Fibroblast of skin of scalp (primary cell): ENCODE measurements at regions not wholly inside any gene's neighbourhood (a gene's known extent, or its start where the extent isn't known, plus 50 kb on each side); places are given as distances from the start of the nearest gene placed in this dataset.

Experiments
- DNase-seq: peaks from one replicate; pipeline ENCODE4 v3.0.0-alpha.2; 2013

GRCh38 chr14:65225299-65226159 lies 123.2 kb upstream of the MAX start:
- DNase-seq: no peak

- DNase-seq: peak; percentile 43
Observed at GRCh38 chr14:65226824-65227604, 124.7 kb upstream of the MAX start.

- no peak for DNase-seq
Observed at GRCh38 chr14:65228436-65228835, 126.1 kb upstream of the MAX start.

DNA sequence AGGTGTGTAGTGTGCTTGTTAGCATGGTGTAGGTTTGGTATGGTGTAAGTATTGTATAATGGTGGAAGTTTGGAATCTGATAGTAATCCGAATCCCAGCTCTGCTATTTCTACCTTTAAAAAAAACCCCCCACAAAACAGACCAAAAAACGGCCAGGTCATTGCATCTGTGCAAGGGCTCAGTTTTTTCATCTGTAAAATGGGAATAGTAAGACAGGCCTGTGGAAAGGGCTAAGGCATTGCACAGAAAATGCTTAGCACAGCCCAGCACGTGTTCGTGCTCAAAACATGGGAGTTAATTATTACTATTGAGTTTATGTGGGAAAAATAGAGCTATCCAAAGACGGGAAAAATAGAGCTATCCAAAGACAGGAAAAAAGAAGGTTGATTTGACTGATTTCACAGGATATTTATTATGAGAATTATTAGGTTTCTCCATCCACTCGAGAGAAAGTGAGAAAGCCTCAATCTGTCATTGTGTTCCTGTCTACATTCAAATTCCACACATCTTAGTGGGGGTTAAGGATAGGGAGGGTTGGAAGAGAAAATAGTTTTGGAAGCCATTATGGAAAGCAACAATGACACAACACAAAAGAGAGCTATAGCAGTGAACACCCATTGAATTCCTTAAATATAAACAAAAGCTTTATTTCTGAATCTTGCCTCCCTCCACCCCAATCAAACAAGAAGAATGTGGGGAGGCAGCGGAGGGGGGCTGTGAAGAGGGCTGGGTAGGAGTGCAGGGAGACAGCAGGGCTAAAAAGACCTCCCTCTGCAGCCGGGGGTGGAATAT lies 126.8 kb upstream of the MAX start:
- no peak for DNase-seq

DNA sequence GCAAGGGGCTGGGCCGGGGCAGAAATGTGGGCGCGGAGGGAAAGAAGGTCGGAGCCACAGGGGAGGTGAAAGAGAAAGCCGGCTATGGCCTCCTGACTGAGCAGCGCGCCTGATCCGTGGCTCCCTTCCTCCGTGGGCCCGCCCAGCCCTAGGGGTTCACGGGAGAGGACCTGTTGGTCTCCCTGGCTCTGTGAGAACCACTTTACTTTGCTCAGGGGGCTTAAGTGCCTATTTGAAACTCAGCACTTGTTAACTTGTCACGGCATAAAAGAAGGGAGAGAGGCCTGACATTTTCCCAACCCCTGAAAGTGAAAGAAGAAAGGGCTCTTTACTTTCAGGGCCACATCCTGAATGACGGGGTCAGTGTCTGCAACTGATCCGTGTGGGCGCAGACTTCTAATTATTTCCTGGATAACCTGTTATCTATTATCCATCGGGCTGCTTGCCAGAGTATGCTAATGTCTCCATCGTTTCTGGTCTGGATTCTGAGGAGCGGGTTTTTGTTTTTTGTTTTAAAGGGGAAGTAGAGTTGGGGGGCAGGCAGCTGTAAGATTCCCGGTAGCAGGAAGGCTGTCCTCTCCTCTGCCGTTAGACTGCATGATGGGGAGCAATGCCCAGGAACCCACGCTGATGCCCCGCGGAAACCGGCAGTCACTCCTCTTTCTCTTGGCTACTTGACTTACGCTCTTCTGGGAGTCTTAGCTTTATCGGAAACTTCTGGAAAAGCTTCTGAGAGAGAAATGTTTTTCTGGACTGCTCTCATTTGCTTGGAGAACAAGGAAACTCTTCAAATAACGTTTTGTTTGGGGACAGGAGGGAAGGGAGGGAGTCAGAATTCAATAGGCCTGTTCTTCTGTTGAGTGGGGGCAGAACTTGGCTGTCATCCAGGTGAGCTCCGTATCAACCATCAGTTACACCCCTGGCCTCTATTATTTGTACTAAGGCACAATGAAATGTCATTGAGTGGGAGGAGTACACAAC lies 127.7 kb upstream of the MAX start:
- peak; percentile 52 for DNase-seq

- no peak for DNase-seq
Observed at GRCh38 chr14:65231286-65231980, 129.1 kb upstream of the MAX start.

GRCh38 chr14:65234752-65235361 lies 132.5 kb upstream of the MAX start:
- DNase-seq: no peak

- DNase-seq: peak; percentile 61
Observed at GRCh38 chr14:65237023-65237814, 134.9 kb upstream of the MAX start.

GRCh38 chr14:65237941-65238340 lies 135.6 kb upstream of the MAX start:
- DNase-seq: no peak

DNA sequence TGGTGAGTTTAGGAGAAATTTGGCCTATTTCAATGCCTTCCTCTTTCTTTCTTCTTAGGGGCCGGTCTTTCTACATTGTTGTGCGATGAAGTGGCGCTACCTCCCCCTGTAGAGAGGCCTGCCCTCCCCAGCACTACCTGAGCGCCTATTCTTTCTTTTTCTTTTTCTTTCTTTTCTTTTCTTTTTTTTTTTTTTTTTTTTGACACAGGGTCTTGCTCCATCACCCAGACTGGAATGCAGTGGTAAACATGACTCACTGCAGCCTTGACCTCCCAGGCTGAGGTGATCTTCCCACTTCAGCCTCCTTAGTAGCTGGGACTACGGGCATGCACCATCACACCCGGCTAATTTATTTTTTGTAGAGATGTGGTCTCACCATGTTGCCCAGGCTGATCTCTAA lies 136.1 kb upstream of the MAX start:
- peak; percentile 85 for DNase-seq

- DNase-seq: peak; percentile 86
Observed at GRCh38 chr14:65239143-65239937, 137.0 kb upstream of the MAX start.

GRCh38 chr14:65239938-65240296 lies 137.6 kb upstream of the MAX start:
- no peak for DNase-seq

DNA sequence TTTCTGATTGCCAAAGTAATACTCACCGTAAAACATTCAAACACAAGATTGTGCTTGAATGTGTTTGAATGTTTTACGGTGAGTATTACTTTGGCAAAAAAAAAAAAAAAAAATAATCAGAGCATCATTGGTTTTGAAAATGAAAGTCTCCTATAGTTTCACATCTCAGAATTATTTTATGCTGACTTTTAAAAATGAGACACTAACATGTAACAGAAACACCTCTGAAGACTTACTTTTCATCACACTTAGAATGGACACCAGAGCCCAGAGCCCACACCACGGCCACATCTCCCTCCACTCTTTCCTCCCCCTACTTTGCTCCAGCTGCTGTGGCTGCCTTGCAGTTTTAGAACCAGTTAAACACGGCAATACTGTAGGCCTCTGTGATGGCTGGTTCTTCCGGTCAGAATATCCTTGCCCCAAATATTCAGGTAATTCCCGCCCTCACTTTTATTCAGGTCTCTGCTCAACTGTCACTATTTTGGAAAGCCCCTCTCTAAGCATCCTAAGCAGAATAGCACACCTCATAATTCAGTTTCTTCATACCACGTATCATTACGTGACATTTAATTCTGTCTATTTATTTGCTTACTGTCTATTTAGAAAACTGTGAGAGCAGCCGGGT lies 138.9 kb upstream of the MAX start:
- DNase-seq: no peak

- DNase-seq: no peak
Observed at GRCh38 chr14:65242732-65243134, 140.4 kb upstream of the MAX start.

DNA sequence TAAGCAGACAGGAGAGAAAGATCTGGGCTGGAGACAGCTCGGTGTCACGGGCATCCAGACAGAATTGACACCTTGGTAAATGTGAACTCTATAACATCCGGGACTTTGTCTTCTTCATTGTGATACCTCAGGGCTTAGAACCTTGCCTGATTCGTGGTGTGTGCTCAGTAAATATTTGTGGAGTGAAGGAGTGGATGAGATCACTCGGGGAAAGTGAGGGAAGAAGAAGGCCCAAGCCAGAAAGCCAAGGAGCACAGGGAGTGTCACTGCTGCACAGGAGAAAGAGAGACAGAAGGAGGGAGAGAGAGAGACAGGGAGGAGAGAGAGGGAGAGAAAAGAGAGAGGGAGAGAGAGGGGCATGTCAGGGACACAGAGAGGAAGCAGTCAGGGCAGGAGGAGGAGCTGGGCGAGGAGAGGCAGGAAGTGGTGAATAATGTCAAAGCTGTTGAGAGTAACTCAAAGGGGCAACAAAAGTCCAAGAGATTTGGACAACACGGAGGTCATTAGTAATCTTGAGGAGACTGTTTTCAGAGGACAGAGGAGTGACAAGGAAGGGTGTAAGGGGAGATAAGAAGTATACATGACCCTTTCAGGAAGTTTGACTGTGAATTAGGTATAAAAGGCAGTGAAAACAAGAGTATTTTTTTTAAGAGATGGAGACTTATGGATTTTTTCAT lies 141.6 kb upstream of the MAX start:
- no peak for DNase-seq

DNA sequence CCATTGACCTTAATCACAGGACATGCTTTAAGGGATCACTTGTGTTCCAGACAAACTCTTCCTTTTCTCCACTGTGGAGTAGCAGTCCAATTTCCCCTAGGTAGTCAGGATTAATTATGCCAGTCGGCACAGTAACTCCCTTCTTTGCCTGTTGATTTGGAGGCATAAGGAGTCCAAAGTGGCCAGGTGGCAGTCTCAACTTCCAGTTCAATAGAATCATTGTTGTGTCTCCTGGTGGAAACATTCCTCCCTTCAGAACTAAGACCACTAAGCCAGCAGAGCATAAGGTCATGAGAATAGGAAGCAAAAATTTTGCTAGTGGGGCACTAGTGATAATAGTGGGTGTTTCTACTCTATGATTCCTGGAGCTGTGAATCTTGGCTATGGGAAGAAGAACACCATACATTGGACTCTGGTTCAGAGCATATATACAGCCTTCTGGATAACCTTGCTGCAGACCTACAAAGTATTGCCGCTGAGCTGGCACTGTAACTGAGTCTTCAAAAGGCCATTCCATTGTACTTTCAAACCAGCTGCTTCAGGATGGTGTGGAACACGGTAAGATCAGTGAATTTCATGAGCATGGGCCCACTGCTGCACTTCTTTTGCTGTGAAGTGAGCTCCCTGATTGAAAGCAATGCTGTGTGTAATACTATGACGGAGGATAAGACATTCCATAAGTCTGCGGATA lies 147.3 kb upstream of the MAX start:
- DNase-seq: no peak

- DNase-seq: no peak
Observed at GRCh38 chr14:65250162-65250495, 147.8 kb upstream of the MAX start.
